Osteoblast (primary cell): ENCODE measurements at regions not wholly inside any gene's neighbourhood (a gene's known extent, or its start where the extent isn't known, plus 50 kb on each side); places are given as distances from the start of the nearest gene placed in this dataset.

Experiments used
- DNase-seq: peaks from one replicate; pipeline ENCODE4 v3.0.0; 2011; ENCODE audit warnings: low spot score, mixed read lengths; ENCODE audit not compliant: insufficient read length; ENCODE audit errors: missing footprints
- H2AFZ ChIP-seq: 2 replicates; pipeline ENCODE4 v1.6.0; 2011; ENCODE audit warnings: mild to moderate bottlenecking, low read length
- H3K27ac ChIP-seq: 2 replicates; pipeline ENCODE4 v1.5.1; 2011; ENCODE audit warnings: mild to moderate bottlenecking, low read depth, low read length, moderate library complexity
- H3K27me3 ChIP-seq: 2 replicates; pipeline ENCODE4 v1.6.0; 2012; ENCODE audit warnings: mild to moderate bottlenecking, control low read depth, inconsistent platforms, low read length, moderate library complexity; ENCODE audit not compliant: insufficient read depth
- H3K36me3 ChIP-seq: 2 replicates; pipeline ENCODE4 v1.5.1; 2011; ENCODE audit warnings: mild to moderate bottlenecking, low read length, control low read depth, moderate library complexity; ENCODE audit not compliant: insufficient read depth
- H3K4me1 ChIP-seq: 2 replicates; pipeline ENCODE4 v1.5.1; 2011; ENCODE audit warnings: mild to moderate bottlenecking, low read length, control low read depth, moderate library complexity; ENCODE audit not compliant: insufficient read depth
- H3K4me2 ChIP-seq: 2 replicates; pipeline ENCODE4 v1.6.0; 2011; ENCODE audit warnings: mild to moderate bottlenecking, low read length; ENCODE audit not compliant: insufficient read depth
- H3K4me3 ChIP-seq: fragments of 200-600 bp; sonication (generic); 3 replicates; pipeline ENCODE4 v1.5.1; 2012; ENCODE audit warnings: mild to moderate bottlenecking, low read length, inconsistent platforms; ENCODE audit not compliant: insufficient read depth
- H3K79me2 ChIP-seq: 2 replicates; pipeline ENCODE4 v1.6.0; 2012; ENCODE audit warnings: mild to moderate bottlenecking, low read length, control low read depth, inconsistent platforms; ENCODE audit not compliant: insufficient read depth
- H3K9me3 ChIP-seq: 2 replicates; pipeline ENCODE4 v1.5.1; 2011; ENCODE audit warnings: low read depth, low read length, control low read depth
- H4K20me1 ChIP-seq: 2 replicates; pipeline ENCODE4 v1.6.0; 2012; ENCODE audit warnings: mild to moderate bottlenecking, low read length, control low read depth; ENCODE audit not compliant: insufficient read depth
- TF ChIP-seq, protein P1 (sequence below): IDR thresholded peaks from 2 replicates; pipeline ENCODE4 v1.5.1; 2011; ENCODE audit warnings: mild to moderate bottlenecking, low read depth, low read length, moderate library complexity; ENCODE audit errors: extremely low read depth

- no peaks in the 10 kb centered on the region for H3K4me1 ChIP-seq
- no peaks in the 10 kb centered on the region for H3K9me3 ChIP-seq
- DNase-seq = no peak
- H3K79me2 ChIP-seq = no peaks in the 10 kb centered on the region
- no peak overlapping the region for H3K4me2 ChIP-seq
- no peak overlapping the region for H3K4me3 ChIP-seq
- TF ChIP-seq, protein P1, sequence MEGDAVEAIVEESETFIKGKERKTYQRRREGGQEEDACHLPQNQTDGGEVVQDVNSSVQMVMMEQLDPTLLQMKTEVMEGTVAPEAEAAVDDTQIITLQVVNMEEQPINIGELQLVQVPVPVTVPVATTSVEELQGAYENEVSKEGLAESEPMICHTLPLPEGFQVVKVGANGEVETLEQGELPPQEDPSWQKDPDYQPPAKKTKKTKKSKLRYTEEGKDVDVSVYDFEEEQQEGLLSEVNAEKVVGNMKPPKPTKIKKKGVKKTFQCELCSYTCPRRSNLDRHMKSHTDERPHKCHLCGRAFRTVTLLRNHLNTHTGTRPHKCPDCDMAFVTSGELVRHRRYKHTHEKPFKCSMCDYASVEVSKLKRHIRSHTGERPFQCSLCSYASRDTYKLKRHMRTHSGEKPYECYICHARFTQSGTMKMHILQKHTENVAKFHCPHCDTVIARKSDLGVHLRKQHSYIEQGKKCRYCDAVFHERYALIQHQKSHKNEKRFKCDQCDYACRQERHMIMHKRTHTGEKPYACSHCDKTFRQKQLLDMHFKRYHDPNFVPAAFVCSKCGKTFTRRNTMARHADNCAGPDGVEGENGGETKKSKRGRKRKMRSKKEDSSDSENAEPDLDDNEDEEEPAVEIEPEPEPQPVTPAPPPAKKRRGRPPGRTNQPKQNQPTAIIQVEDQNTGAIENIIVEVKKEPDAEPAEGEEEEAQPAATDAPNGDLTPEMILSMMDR = no peak
- H3K27me3 ChIP-seq = no peaks in the 10 kb centered on the region
- no peaks in the 10 kb centered on the region for H4K20me1 ChIP-seq
- no peaks in the 10 kb centered on the region for H3K36me3 ChIP-seq
- no peak overlapping the region for H2AFZ ChIP-seq
- H3K27ac ChIP-seq = no peak overlapping the region
Observed at GRCh38 chr1:37274486-37274885, 199.9 kb upstream of the ZC3H12A start.

DNA sequence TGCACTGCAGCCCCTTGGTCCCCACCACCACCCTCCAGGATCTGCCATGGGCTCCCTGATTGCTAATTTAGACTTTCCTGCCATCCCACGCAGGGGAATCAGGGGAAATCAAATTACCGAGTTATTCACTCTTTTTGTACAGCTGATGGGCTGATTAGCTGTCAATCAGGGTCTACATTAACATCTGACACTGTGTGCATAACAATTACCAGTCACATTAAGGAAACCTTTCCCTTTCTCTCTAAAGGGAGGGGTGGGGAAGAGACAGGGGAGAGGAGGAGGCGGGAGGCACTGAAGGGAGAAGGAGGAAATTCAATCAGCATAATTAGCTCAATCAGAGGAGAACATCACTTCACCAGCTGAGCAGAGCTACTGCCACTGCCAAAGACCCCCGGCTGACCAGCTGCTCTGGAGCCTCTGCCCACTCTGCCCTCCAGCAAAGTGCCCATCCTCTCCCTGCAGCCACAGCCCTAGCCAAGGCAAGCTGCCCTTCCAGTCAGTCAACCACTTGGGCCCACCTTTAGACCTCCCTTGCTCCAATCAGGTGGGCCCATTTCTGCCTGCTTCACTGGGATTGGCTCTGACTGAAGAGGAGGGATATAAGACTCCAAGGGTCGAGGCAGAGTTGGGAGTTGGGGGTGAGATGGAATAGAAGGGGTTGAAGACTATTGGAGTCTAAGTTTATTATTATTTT is 199.3 kb upstream of the ZC3H12A start:
- Histone ChIP-seq H2AFZ (no peak overlapping the region), H3K4me1 (no peaks in the 10 kb centered on the region), H4K20me1 (no peaks in the 10 kb centered on the region), H3K4me3 (no peak overlapping the region), H3K27me3 (no peaks in the 10 kb centered on the region), H3K79me2 (no peaks in the 10 kb centered on the region), H3K9me3 (no peaks in the 10 kb centered on the region), H3K27ac (no peak overlapping the region), H3K4me2 (no peak overlapping the region), H3K36me3 (no peaks in the 10 kb centered on the region)
- no peak for DNase-seq
- TF ChIP-seq, protein P1 = no peak

DNA sequence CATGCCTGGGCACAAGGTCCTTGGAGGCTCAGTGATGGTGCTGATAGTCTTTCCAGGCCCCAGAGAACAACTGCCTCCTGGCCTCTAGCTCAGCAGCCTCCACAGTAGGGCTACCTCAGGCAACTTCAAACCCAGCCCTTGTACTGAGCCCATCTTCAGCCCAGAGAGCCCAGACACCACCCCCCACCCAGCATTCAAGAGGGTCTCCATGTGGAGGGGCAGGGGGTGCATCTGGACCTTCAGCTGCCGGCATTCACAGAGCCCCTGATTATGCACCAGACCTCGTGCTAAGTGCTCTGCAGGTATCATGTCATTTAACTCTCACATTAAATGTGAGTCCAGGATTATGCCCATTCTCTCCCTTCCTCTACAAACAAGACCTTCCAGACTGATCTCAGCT is 197.0 kb upstream of the ZC3H12A start:
- no peaks in the 10 kb centered on the region for H4K20me1 ChIP-seq
- H2AFZ ChIP-seq = no peak overlapping the region
- no peaks in the 10 kb centered on the region for H3K9me3 ChIP-seq
- DNase-seq = no peak
- no peaks in the 10 kb centered on the region for H3K36me3 ChIP-seq
- H3K27me3 ChIP-seq = no peaks in the 10 kb centered on the region
- TF ChIP-seq, protein P1 = no peak
- H3K4me1 ChIP-seq = no peaks in the 10 kb centered on the region
- H3K27ac ChIP-seq = no peak overlapping the region
- H3K4me3 ChIP-seq = no peak overlapping the region
- no peak overlapping the region for H3K4me2 ChIP-seq
- H3K79me2 ChIP-seq = no peaks in the 10 kb centered on the region

DNA sequence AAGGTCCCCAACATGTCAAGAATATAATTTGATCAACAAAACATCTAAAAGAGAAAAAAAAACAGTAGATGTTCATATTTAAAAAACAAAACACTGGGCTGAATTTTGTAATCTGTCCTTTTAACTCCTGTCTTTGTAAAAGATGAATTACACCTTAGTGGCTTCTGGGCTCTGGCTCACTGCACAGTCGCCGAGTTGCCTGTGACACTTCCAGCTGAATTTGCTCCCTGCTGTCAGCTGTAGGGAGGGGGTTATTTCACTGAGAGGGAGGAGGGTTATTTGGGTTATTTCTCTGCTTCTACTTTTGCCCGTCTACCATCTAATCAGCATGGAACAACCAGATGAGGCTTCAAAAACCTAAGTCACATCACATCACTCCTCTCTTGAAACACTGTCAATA is 193.0 kb upstream of the ZC3H12A start:
- Histone ChIP-seq H2AFZ (no peak overlapping the region), H3K9me3 (no peaks in the 10 kb centered on the region), H3K4me1 (no peaks in the 10 kb centered on the region), H3K27ac (no peak overlapping the region), H3K36me3 (no peaks in the 10 kb centered on the region), H4K20me1 (no peaks in the 10 kb centered on the region), H3K4me3 (no peak overlapping the region), H3K79me2 (no peaks in the 10 kb centered on the region), H3K4me2 (no peak overlapping the region), H3K27me3 (no peaks in the 10 kb centered on the region)
- TF ChIP-seq, protein P1 = no peak
- DNase-seq = no peak
